ENCODE measurements at regions not wholly inside any gene's neighbourhood (a gene's known extent, or its start where the extent isn't known, plus 50 kb on each side); places are given as distances from the start of the nearest gene placed in this dataset.

DNA sequence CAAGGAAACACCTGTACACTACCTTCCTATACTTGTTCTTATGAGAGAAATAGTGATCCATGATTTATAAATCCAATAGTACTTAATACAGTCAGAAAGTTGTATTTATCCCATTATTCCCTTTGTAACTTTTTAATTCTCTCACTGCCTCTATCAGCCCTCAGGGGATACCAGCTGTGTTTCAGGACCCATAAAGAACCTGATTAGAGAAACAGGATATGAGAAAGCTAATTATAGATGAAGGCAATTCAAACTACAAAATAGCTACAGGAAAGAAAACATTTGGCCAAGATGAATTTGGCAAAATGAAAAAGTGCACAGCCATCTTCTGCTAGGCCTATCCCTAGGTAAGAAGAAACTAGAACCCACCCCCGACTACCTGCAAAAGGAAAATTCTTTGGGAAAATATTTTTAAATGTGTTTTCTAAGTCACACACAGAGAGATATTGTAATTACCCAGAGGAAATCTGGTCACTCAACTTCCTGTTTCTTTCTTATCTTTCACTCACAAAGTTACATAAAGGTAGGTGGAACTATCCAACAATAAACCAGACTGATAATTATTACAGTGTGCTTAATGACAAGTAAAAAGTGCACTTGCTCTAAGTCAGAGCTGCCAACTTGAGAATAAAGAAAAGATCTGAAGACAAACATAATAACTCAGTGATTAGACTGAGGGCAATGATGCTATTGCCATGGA is 836.5 kb upstream of the HTR2C start:
- DNase-seq (no peak), ATAC-seq (ENCODE audit: low FRiP score) (no peak)
- intact Hi-C loops (cut with DNase I): no loop called here
- WGBS, 2 donors: 48 to 82% methylated on average over 1 of the region's 1 CpG
- Histone ChIP-seq H3K4me3 (ENCODE audit: low read length in 2 of 2) (no peak overlapping the region), H3K27me3 (ENCODE audit: control insufficient read depth in 1 of 2, insufficient read depth in 2 of 2, low read length in 1 of 2) (no peaks in the 10 kb centered on the region), H3K27ac (ENCODE audit: low read depth in 1 of 2, low read length in 2 of 2) (no peak overlapping the region), H3K9me3 (ENCODE audit: control insufficient read depth, low read length) (no peaks in the 10 kb centered on the region), H3K36me3 (ENCODE audit: control insufficient read depth in 1 of 2, insufficient read depth in 2 of 2, low read length in 1 of 2) (no peaks in the 10 kb centered on the region), H3K4me1 (ENCODE audit: control insufficient read depth in 1 of 2, insufficient read depth in 2 of 2, low read length in 2 of 2) (no peaks in the 10 kb centered on the region)

DNA sequence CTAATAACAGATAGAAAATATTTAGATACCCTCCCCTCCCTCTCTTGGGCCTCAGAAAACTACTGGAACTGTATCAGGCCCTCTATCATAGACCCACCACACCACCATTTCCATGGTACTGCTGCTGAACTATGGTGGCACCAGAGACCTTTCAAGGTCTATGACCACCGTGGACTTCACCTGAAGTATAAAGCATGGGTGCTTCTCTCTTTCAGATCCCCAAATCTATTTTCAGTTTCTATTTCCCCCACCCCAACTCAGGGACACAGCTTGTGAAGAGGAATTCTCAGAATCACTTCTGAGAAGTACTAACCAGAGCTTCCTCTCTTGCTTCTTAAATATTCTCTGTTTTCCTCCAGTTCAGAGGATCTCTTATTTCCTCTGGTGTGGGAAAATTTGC is 840.8 kb upstream of the HTR2C start:
- WGBS, 2 donors: 63 to 77% methylated on average over 1 of the region's 1 CpG
- intact Hi-C loops (cut with DNase I): no loop called here
- Histone ChIP-seq H3K4me3 (ENCODE audit: low read length in 2 of 2) (no peak overlapping the region), H3K27me3 (ENCODE audit: control insufficient read depth in 1 of 2, insufficient read depth in 2 of 2, low read length in 1 of 2) (no peaks in the 10 kb centered on the region), H3K27ac (ENCODE audit: low read depth in 1 of 2, low read length in 2 of 2) (no peak overlapping the region), H3K9me3 (ENCODE audit: control insufficient read depth, low read length) (no peaks in the 10 kb centered on the region), H3K36me3 (ENCODE audit: control insufficient read depth in 1 of 2, insufficient read depth in 2 of 2, low read length in 1 of 2) (no peaks in the 10 kb centered on the region), H3K4me1 (ENCODE audit: control insufficient read depth in 1 of 2, insufficient read depth in 2 of 2, low read length in 2 of 2) (no peaks in the 10 kb centered on the region)
- DNase-seq (no peak), ATAC-seq (ENCODE audit: low FRiP score) (no peak)

DNA sequence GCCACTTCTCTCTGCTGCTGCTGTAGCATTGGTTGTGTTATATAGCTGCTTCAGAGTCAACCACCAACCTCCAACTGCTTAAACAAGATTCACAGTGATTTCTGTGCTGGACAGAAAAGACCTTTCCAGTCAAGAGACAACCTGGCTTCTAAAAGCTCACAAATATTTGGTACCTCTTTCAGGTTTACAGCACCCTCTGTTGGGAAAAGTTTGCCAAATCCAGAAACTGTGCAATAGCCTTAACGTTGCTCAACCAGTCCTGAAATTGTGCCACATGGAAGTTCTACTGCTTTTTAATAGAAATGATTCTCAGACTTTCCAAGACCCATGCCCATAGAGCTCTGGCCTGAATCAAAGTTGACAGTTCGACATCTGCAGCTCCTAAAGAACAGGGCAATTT is 842.1 kb upstream of the HTR2C start:
- no peak overlapping the region for H3K4me3 ChIP-seq (ENCODE audit: low read length in 2 of 2)
- no peak for ATAC-seq (ENCODE audit: low FRiP score)
- no peaks in the 10 kb centered on the region for H3K27me3 ChIP-seq (ENCODE audit: control insufficient read depth in 1 of 2, insufficient read depth in 2 of 2, low read length in 1 of 2)
- H3K4me1 ChIP-seq (ENCODE audit: control insufficient read depth in 1 of 2, insufficient read depth in 2 of 2, low read length in 2 of 2): no peaks in the 10 kb centered on the region
- intact Hi-C loops (cut with DNase I): no loop called here
- no peaks in the 10 kb centered on the region for H3K36me3 ChIP-seq (ENCODE audit: control insufficient read depth in 1 of 2, insufficient read depth in 2 of 2, low read length in 1 of 2)
- WGBS, 2 donors: 18 to 23% methylated on average over 2 of the region's 2 CpGs
- no peak for DNase-seq
- no peaks in the 10 kb centered on the region for H3K9me3 ChIP-seq (ENCODE audit: control insufficient read depth, low read length)
- H3K27ac ChIP-seq (ENCODE audit: low read depth in 1 of 2, low read length in 2 of 2): no peak overlapping the region

DNA sequence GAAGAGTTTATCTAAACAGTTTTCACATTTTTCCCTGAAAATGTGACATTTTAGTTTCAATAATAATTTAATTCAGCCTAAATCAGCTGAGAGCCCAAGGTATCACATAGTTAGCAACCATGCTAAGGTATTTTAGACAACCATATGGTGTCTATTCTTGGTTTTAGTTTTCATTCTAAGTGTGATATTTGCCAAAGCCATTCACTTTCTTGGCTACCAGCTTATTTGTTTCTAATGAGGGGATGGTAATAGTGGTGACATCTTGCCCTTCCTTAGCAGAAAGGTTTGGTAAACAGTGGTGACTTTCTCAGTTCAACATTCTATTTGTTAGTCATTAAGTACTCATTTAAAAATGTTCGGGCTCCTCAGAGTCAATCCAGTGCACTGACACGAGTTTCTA is 854.9 kb upstream of the HTR2C start:
- ATAC-seq (ENCODE audit: low FRiP score) (no peak), DNase-seq (no peak)
- Histone ChIP-seq H3K4me1 (ENCODE audit: control insufficient read depth in 1 of 2, insufficient read depth in 2 of 2, low read length in 2 of 2) (no peaks in the 10 kb centered on the region), H3K9me3 (ENCODE audit: control insufficient read depth, low read length) (no peaks in the 10 kb centered on the region), H3K27me3 (ENCODE audit: control insufficient read depth in 1 of 2, insufficient read depth in 2 of 2, low read length in 1 of 2) (no peaks in the 10 kb centered on the region), H3K4me3 (ENCODE audit: low read length in 2 of 2) (no peak overlapping the region), H3K36me3 (ENCODE audit: control insufficient read depth in 1 of 2, insufficient read depth in 2 of 2, low read length in 1 of 2) (no peaks in the 10 kb centered on the region), H3K27ac (ENCODE audit: low read depth in 1 of 2, low read length in 2 of 2) (no peak overlapping the region)
- 69 to 82% methylated on average over 2 of the region's 2 CpGs for WGBS, 2 donors
- intact Hi-C loops (cut with DNase I): no loop called here

DNA sequence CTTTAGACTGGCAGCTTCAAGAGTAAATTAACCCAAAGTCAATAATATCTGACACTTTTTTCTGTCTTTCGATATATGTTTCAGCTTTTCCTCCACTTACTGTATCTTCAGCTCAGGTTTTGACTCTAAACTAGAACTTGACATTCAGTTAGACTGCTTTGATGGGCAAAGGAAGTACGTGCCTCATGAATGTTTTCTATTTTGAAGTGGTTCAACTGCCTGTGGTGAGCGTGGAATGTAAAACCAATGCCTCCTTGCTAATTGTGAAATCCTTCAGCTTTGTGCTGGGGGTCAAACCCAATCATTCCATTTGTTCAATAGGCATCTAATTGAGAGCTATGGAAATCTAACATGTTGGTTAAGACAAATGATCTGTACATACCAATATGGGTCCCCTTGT is 857.0 kb upstream of the HTR2C start:
- Histone ChIP-seq H3K9me3 (ENCODE audit: control insufficient read depth, low read length) (no peaks in the 10 kb centered on the region), H3K4me1 (ENCODE audit: control insufficient read depth in 1 of 2, insufficient read depth in 2 of 2, low read length in 2 of 2) (no peaks in the 10 kb centered on the region), H3K27me3 (ENCODE audit: control insufficient read depth in 1 of 2, insufficient read depth in 2 of 2, low read length in 1 of 2) (no peaks in the 10 kb centered on the region), H3K27ac (ENCODE audit: low read depth in 1 of 2, low read length in 2 of 2) (no peak overlapping the region), H3K36me3 (ENCODE audit: control insufficient read depth in 1 of 2, insufficient read depth in 2 of 2, low read length in 1 of 2) (no peaks in the 10 kb centered on the region), H3K4me3 (ENCODE audit: low read length in 2 of 2) (no peak overlapping the region)
- WGBS, 2 donors: 46 to 62% methylated on average over 3 of the region's 3 CpGs
- intact Hi-C loops (cut with DNase I): no loop called here
- no peak for ATAC-seq (ENCODE audit: low FRiP score)
- no peak for DNase-seq

DNA sequence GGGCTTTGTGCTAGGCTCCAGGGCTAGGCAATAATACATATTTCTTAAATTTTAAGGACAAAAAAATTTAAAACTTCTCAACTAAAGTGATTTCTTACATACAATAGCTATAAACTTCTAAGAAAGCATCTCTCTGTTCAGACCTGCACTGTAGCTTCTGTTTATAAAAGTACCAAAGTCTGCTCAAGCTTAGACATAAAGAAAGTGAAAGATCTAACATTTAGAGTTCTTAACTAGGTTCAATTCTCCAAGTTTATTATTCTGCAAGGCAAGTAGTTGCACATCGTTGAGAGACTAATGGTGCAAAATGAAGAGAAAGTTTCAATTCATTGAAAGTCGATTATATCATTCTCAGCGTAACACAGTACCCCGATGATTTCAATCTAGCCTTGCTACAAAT is 857.4 kb upstream of the HTR2C start:
- Histone ChIP-seq H3K9me3 (ENCODE audit: control insufficient read depth, low read length) (no peaks in the 10 kb centered on the region), H3K27ac (ENCODE audit: low read depth in 1 of 2, low read length in 2 of 2) (no peak overlapping the region), H3K4me3 (ENCODE audit: low read length in 2 of 2) (no peak overlapping the region), H3K4me1 (ENCODE audit: control insufficient read depth in 1 of 2, insufficient read depth in 2 of 2, low read length in 2 of 2) (no peaks in the 10 kb centered on the region), H3K36me3 (ENCODE audit: control insufficient read depth in 1 of 2, insufficient read depth in 2 of 2, low read length in 1 of 2) (no peaks in the 10 kb centered on the region), H3K27me3 (ENCODE audit: control insufficient read depth in 1 of 2, insufficient read depth in 2 of 2, low read length in 1 of 2) (no peaks in the 10 kb centered on the region)
- 87 to 88% methylated on average over 4 of the region's 4 CpGs for WGBS, 2 donors
- DNase-seq: no peak
- intact Hi-C loops (cut with DNase I): no loop called here
- ATAC-seq (ENCODE audit: low FRiP score): no peak

DNA sequence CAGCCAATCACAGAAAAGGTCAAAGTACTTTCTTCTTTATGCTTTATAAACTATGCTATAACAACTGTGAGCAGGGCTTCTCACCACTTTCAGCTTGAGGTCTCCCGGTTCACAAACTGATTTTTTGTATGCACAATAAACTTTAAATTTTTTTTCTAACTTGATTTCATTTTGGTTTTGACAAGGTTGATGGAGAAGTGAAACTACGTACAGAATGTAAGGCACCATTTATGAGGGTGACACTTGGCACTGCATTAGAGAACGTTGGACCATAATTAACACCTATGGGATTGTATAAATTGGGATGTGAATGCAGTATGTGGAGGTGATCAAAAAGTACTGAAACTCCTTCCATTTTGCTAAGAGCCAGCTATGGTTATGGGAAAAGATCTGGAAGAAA is 857.9 kb upstream of the HTR2C start:
- no peak for ATAC-seq (ENCODE audit: low FRiP score)
- no peak for DNase-seq

DNA sequence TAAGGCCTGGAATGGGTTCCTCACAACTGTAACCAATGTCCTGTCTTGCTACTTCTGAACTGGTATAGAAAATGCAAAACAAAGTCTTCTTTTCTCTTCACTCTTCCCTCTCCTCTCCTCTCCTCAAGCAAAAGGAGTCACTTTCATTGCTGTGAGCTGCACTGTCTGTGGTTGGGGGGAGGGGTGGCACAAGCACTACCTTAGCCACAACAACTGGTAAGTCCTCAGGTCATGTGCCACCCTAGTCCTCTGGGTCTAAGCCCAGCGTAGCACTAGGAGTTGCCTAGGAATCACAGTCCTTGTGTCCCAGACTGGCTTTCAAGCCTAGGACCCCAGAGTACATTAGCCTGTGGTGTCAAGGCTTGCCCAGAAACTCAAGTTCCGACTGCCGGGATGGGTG is 859.3 kb upstream of the AMOT start:
- no peak overlapping the region for H3K4me3 ChIP-seq (ENCODE audit: low read length in 2 of 2)
- no peaks in the 10 kb centered on the region for H3K36me3 ChIP-seq (ENCODE audit: control insufficient read depth in 1 of 2, insufficient read depth in 2 of 2, low read length in 1 of 2)
- H3K4me1 ChIP-seq (ENCODE audit: control insufficient read depth in 1 of 2, insufficient read depth in 2 of 2, low read length in 2 of 2): no peaks in the 10 kb centered on the region
- H3K9me3 ChIP-seq (ENCODE audit: control insufficient read depth, low read length): no peaks in the 10 kb centered on the region
- H3K27me3 ChIP-seq (ENCODE audit: control insufficient read depth in 1 of 2, insufficient read depth in 2 of 2, low read length in 1 of 2): no peaks in the 10 kb centered on the region
- ATAC-seq (ENCODE audit: low FRiP score) (peak; percentile 36), DNase-seq (no peak)
- WGBS, 2 donors: 82 to 94% methylated on average over 3 of the region's 3 CpGs
- intact Hi-C loops (cut with DNase I): no loop called here
- H3K27ac ChIP-seq (ENCODE audit: low read depth in 1 of 2, low read length in 2 of 2): no peak overlapping the region

More for the DNA sequence above, 857.9 kb upstream of the HTR2C start:
- H3K4me1 ChIP-seq (ENCODE audit: control insufficient read depth in 1 of 2, insufficient read depth in 2 of 2, low read length in 2 of 2): no peaks in the 10 kb centered on the region
- no peaks in the 10 kb centered on the region for H3K27me3 ChIP-seq (ENCODE audit: control insufficient read depth in 1 of 2, insufficient read depth in 2 of 2, low read length in 1 of 2)
- no peaks in the 10 kb centered on the region for H3K9me3 ChIP-seq (ENCODE audit: control insufficient read depth, low read length)
- H3K36me3 ChIP-seq (ENCODE audit: control insufficient read depth in 1 of 2, insufficient read depth in 2 of 2, low read length in 1 of 2): no peaks in the 10 kb centered on the region
- WGBS, 2 donors: 68 to 76% methylated on average over 3 of the region's 3 CpGs
- intact Hi-C loops (cut with DNase I): no loop called here
- no peak overlapping the region for H3K4me3 ChIP-seq (ENCODE audit: low read length in 2 of 2)
- H3K27ac ChIP-seq (ENCODE audit: low read depth in 1 of 2, low read length in 2 of 2): no peak overlapping the region

DNA sequence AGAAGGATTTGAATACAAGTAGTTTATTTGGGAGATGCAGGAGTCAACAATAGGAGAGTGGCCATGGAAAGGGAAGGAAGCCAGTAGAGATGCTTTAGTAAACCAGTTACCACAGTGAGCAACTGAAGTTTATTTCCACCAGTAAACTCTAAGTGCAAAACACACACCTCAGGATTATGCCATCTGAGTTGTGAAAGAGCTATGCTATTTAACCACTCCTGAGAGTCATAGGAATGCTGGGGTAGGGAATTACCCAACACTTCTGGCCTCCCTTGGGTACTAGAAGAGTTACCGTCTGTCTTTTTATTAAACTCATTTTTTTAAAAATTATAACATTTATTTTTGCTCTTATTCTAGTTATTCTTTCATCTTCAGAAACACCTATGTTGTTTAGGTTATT is 834.6 kb upstream of the AMOT start:
- ATAC-seq (ENCODE audit: low FRiP score) (no peak), DNase-seq (no peak)
- intact Hi-C loops (cut with DNase I): no loop called here
- no peaks in the 10 kb centered on the region for H3K4me1 ChIP-seq (ENCODE audit: control insufficient read depth in 1 of 2, insufficient read depth in 2 of 2, low read length in 2 of 2)
- H3K4me3 ChIP-seq (ENCODE audit: low read length in 2 of 2): no peak overlapping the region
- no peak overlapping the region for H3K27ac ChIP-seq (ENCODE audit: low read depth in 1 of 2, low read length in 2 of 2)
- no peaks in the 10 kb centered on the region for H3K27me3 ChIP-seq (ENCODE audit: control insufficient read depth in 1 of 2, insufficient read depth in 2 of 2, low read length in 1 of 2)
- H3K36me3 ChIP-seq (ENCODE audit: control insufficient read depth in 1 of 2, insufficient read depth in 2 of 2, low read length in 1 of 2): no peaks in the 10 kb centered on the region
- no peaks in the 10 kb centered on the region for H3K9me3 ChIP-seq (ENCODE audit: control insufficient read depth, low read length)
- WGBS, 2 donors: 64 to 79% methylated on average over 1 of the region's 1 CpG
